ENCODE measurements at regions not wholly inside any gene's neighbourhood (a gene's known extent, or its start where the extent isn't known, plus 50 kb on each side); places are given as distances from the start of the nearest gene placed in this dataset.

DNA sequence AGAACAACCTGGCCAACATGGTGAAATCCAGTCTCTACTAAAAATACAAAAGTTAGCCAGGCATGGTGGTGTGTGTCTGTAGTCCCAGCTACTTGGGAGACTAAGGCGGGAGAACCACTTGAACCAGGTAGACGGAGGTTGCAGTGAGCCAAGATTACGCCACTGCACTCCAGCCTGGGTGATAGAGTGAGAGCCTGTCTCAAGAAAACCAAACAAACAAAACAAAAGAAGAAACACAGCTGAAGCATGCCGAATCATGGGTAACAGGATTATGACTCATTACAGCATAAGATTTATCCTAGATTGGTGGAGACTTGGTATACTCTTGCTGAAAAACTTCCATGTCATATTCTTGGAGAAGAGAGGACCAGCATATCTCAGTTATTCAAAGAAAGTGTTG is 236.7 kb upstream of the CCNH start:
- TF ChIP-seq CTCF (IDR thresholded peaks at IDR 0.05), result no peak
- no peak for TF ChIP-seq EP300 (IDR thresholded peaks at IDR 0.05)

Data from tibial nerve (tissue), 4 donors.